ENCODE measurements at regions not wholly inside any gene's neighbourhood (a gene's known extent, or its start where the extent isn't known, plus 50 kb on each side); places are given as distances from the start of the nearest gene placed in this dataset.
"Not testable (repeated sequence)": the region's sequence is repeated elsewhere in the genome, so short reads cannot be mapped to it uniquely, and the experiment has no call there.

GRCh38 chr13:62747152-62747551 is 1331.5 kb upstream of the PCDH20 start:
- Histone ChIP-seq H3K9me2 (replicated peaks; ENCODE audit: insufficient read depth, low read length) (no peaks in the 10 kb centered on the region), H3K27me3 (replicated peaks; ENCODE audit: insufficient read depth, low read length) (no peaks in the 10 kb centered on the region), H3K36me3 (replicated peaks; ENCODE audit: insufficient read depth, low read length) (no peaks in the 10 kb centered on the region), H2AFZ (ENCODE audit: low read length) (no peak overlapping the region), H3K9ac (ENCODE audit: low read length) (no peak overlapping the region), H3K9me3 (replicated peaks; ENCODE audit: insufficient read depth, low read length) (no peaks in the 10 kb centered on the region), H3K27ac (ENCODE audit: low read length) (no peak overlapping the region), H3F3A (ENCODE audit: insufficient read depth, low read length) (no peaks in the 10 kb centered on the region), H3K79me2 (ENCODE audit: low read length) (no peaks in the 10 kb centered on the region), H3K4me3 (ENCODE audit: low read length) (no peak overlapping the region), H4K20me1 (ENCODE audit: insufficient read depth, low read length) (no peaks in the 10 kb centered on the region), H3K4me1 (ENCODE audit: low read length) (no peaks in the 10 kb centered on the region), H3K4me2 (ENCODE audit: low read depth, low read length) (no peak overlapping the region)
- no peak for TF ChIP-seq EZH2 (optimal IDR thresholded peaks at IDR 0.05; ENCODE audit: low read depth, low read length)
- TF ChIP-seq EZH2phosphoT487 (IDR thresholded peaks at IDR 0.05; ENCODE audit: low read length), result no peak
- no peak for TF ChIP-seq CTCF (IDR thresholded peaks at IDR 0.05; ENCODE audit: low read length)
- DNase-seq, result no peak

DNA sequence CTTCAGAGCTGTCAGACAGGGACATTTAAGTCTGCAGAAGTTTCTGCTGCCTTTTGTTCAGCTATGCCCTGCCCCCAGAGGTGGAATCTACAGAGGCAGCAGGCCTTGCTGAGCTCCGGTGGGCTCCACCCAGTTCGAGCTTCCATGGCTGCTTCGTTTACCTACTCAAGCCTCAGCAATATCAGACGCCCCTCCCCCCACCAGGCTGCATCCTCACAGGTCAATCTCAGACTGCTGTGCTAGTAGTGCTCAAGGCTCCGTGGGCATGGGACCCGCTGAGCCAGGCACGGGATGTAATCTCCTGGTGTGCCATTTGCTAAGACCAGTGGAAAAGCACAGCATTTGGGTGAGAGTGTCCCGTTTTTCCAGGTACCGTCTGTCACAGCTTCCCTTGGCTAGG is 1314.1 kb upstream of the PCDH20 start:
- not testable (repeated sequence) for H3K9me3 ChIP-seq (replicated peaks; ENCODE audit: insufficient read depth, low read length); H3K4me1 ChIP-seq (ENCODE audit: low read length); H3K36me3 ChIP-seq (replicated peaks; ENCODE audit: insufficient read depth, low read length); DNase-seq; H3K27ac ChIP-seq (ENCODE audit: low read length); H3K27me3 ChIP-seq (replicated peaks; ENCODE audit: insufficient read depth, low read length); H3F3A ChIP-seq (ENCODE audit: insufficient read depth, low read length); H3K4me2 ChIP-seq (ENCODE audit: low read depth, low read length); H3K9me2 ChIP-seq (replicated peaks; ENCODE audit: insufficient read depth, low read length); H3K4me3 ChIP-seq (ENCODE audit: low read length); H4K20me1 ChIP-seq (ENCODE audit: insufficient read depth, low read length); H2AFZ ChIP-seq (ENCODE audit: low read length); H3K9ac ChIP-seq (ENCODE audit: low read length); H3K79me2 ChIP-seq (ENCODE audit: low read length)

DNA sequence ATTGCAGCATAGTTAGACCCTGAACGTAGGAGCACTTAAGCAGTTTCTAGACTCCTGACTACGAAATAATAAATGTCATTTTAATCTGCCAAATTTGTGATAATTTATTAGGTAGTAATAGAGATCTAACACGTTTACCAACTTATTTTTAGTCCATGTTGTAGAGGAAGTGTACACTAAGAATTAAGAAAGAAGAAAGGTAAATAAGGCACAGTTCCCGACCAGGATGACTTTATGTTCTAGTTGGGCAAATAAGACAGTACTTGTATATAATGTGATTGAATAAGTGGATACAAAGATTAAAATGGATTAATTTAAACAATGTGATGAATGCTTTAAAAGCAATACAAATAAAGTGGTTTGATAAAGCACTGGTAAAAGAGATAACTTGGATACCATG is 1306.2 kb upstream of the PCDH20 start:
- Histone ChIP-seq H4K20me1 (ENCODE audit: insufficient read depth, low read length) (no peaks in the 10 kb centered on the region), H3K9me3 (replicated peaks; ENCODE audit: insufficient read depth, low read length) (no peaks in the 10 kb centered on the region), H3K27me3 (replicated peaks; ENCODE audit: insufficient read depth, low read length) (no peaks in the 10 kb centered on the region), H3K27ac (ENCODE audit: low read length) (no peak overlapping the region), H3K9ac (ENCODE audit: low read length) (no peak overlapping the region), H3K36me3 (replicated peaks; ENCODE audit: insufficient read depth, low read length) (no peaks in the 10 kb centered on the region), H2AFZ (ENCODE audit: low read length) (no peak overlapping the region), H3F3A (ENCODE audit: insufficient read depth, low read length) (no peaks in the 10 kb centered on the region), H3K4me2 (ENCODE audit: low read depth, low read length) (no peak overlapping the region), H3K4me1 (ENCODE audit: low read length) (no peaks in the 10 kb centered on the region), H3K9me2 (replicated peaks; ENCODE audit: insufficient read depth, low read length) (no peaks in the 10 kb centered on the region), H3K4me3 (ENCODE audit: low read length) (no peak overlapping the region), H3K79me2 (ENCODE audit: low read length) (no peaks in the 10 kb centered on the region)
- TF ChIP-seq EZH2phosphoT487 (IDR thresholded peaks at IDR 0.05; ENCODE audit: low read length) (no peak), EZH2 (optimal IDR thresholded peaks at IDR 0.05; ENCODE audit: low read depth, low read length) (no peak), CTCF (IDR thresholded peaks at IDR 0.05; ENCODE audit: low read length) (no peak)
- DNase-seq, result no peak

- not testable (repeated sequence) for H3K79me2 ChIP-seq (ENCODE audit: low read length); H4K20me1 ChIP-seq (ENCODE audit: insufficient read depth, low read length); H3K4me1 ChIP-seq (ENCODE audit: low read length); H3K4me2 ChIP-seq (ENCODE audit: low read depth, low read length); H3K9me3 ChIP-seq (replicated peaks; ENCODE audit: insufficient read depth, low read length); H2AFZ ChIP-seq (ENCODE audit: low read length); H3K9me2 ChIP-seq (replicated peaks; ENCODE audit: insufficient read depth, low read length); DNase-seq; H3K27me3 ChIP-seq (replicated peaks; ENCODE audit: insufficient read depth, low read length); H3K27ac ChIP-seq (ENCODE audit: low read length); H3K9ac ChIP-seq (ENCODE audit: low read length); H3K36me3 ChIP-seq (replicated peaks; ENCODE audit: insufficient read depth, low read length); H3K4me3 ChIP-seq (ENCODE audit: low read length); H3F3A ChIP-seq (ENCODE audit: insufficient read depth, low read length)
Measured at GRCh38 chr13:62711948-62712347, 1296.3 kb upstream of the PCDH20 start.

Data from MM.1S (cell line).